ENCODE measurements at regions not wholly inside any gene's neighbourhood (a gene's known extent, or its start where the extent isn't known, plus 50 kb on each side); places are given as distances from the start of the nearest gene placed in this dataset.

- peak; percentile 75 for ATAC-seq
- TF ChIP-seq ARNTL (CRISPR knock-in tag; IDR thresholded peaks at IDR 0.05; ENCODE audit: borderline replicate concordance, low read depth) (no peak), TCF4 (CRISPR knock-in tag; IDR thresholded peaks at IDR 0.05; ENCODE audit: borderline replicate concordance) (no peak), ZC3H10 (CRISPR knock-in tag; IDR thresholded peaks at IDR 0.05) (no peak), CSDC2 (CRISPR knock-in tag; IDR thresholded peaks at IDR 0.05) (no peak), PATZ1 (CRISPR knock-in tag; IDR thresholded peaks at IDR 0.05; ENCODE audit: borderline replicate concordance) (no peak), SNAI2 (CRISPR knock-in tag; IDR thresholded peaks at IDR 0.05) (no peak), CSRNP3 (CRISPR knock-in tag; IDR thresholded peaks at IDR 0.05) (no peak), ISL1 (CRISPR knock-in tag; IDR thresholded peaks at IDR 0.05) (no peak), PPARA (CRISPR knock-in tag; IDR thresholded peaks at IDR 0.05; ENCODE audit: borderline replicate concordance) (no peak), CREB5 (CRISPR knock-in tag; IDR thresholded peaks at IDR 0.05; ENCODE audit: low read depth) (no peak), RARB (CRISPR knock-in tag; IDR thresholded peaks at IDR 0.05) (no peak), ZFP30 (CRISPR knock-in tag; IDR thresholded peaks at IDR 0.05) (no peak), GLIS3 (CRISPR knock-in tag; IDR thresholded peaks at IDR 0.05) (no peak), ZFP3 (CRISPR knock-in tag; IDR thresholded peaks at IDR 0.05) (no peak), ZNF565 (CRISPR knock-in tag; conservative IDR thresholded peaks at IDR 0.05; ENCODE audit: low read depth) (no peak), OSR1 (CRISPR knock-in tag; IDR thresholded peaks at IDR 0.05) (no peak)
Measured at GRCh38 chr1:222009105-222009730, 267.3 kb upstream of the DUSP10 start.

GRCh38 chr1:222006715-222007114 is 264.8 kb upstream of the DUSP10 start:
- peak; percentile 60 for ATAC-seq
- 0 out of 2 replicates have a peak, but pooled peaks have one; percentile 4 for TF ChIP-seq ZNF70 (CRISPR knock-in tag; IDR thresholded peaks at IDR 0.05)
- peak; percentile 94 for TF ChIP-seq TCF4 (CRISPR knock-in tag; IDR thresholded peaks at IDR 0.05; ENCODE audit: borderline replicate concordance)
- peak; percentile 74; the same call in 1 of the 2 replicates for TF ChIP-seq POU6F1 (CRISPR knock-in tag; IDR thresholded peaks at IDR 0.05; ENCODE audit: borderline replicate concordance, low read depth)
- peak; percentile 94; the same call in 1 of the 2 replicates for TF ChIP-seq TSHZ2 (CRISPR knock-in tag; IDR thresholded peaks at IDR 0.05)
- TF ChIP-seq TOX (CRISPR knock-in tag; IDR thresholded peaks at IDR 0.05; ENCODE audit: borderline replicate concordance) = no peak; the same call in 1 of the 2 replicates
- TF ChIP-seq SNAI2 (CRISPR knock-in tag; IDR thresholded peaks at IDR 0.05) = no peak
- peak; percentile 37; the same call in 1 of the 2 replicates for TF ChIP-seq PPARA (CRISPR knock-in tag; IDR thresholded peaks at IDR 0.05; ENCODE audit: borderline replicate concordance)

- no peak for ATAC-seq
- no peak for TF ChIP-seq SNAI2 (CRISPR knock-in tag; IDR thresholded peaks at IDR 0.05)
- no peak for TF ChIP-seq TSHZ2 (CRISPR knock-in tag; IDR thresholded peaks at IDR 0.05)
- TF ChIP-seq ISL1 (CRISPR knock-in tag; IDR thresholded peaks at IDR 0.05) = no peak
- no peak for TF ChIP-seq ZNF8 (CRISPR knock-in tag; IDR thresholded peaks at IDR 0.05)
- no peak for TF ChIP-seq CSRNP3 (CRISPR knock-in tag; IDR thresholded peaks at IDR 0.05)
- no peak for TF ChIP-seq ZNF565 (CRISPR knock-in tag; conservative IDR thresholded peaks at IDR 0.05; ENCODE audit: low read depth)
- no peak for TF ChIP-seq ZC3H10 (CRISPR knock-in tag; IDR thresholded peaks at IDR 0.05)
- no peak for TF ChIP-seq GLIS3 (CRISPR knock-in tag; IDR thresholded peaks at IDR 0.05)
- no peak for TF ChIP-seq BACH2 (CRISPR knock-in tag; IDR thresholded peaks at IDR 0.05; ENCODE audit: borderline replicate concordance)
- TF ChIP-seq ZNF70 (CRISPR knock-in tag; IDR thresholded peaks at IDR 0.05) = no peak
- no peak for TF ChIP-seq ESRRG (CRISPR knock-in tag; IDR thresholded peaks at IDR 0.05)
- TF ChIP-seq CSDC2 (CRISPR knock-in tag; IDR thresholded peaks at IDR 0.05) = no peak
- TF ChIP-seq ARNTL (CRISPR knock-in tag; IDR thresholded peaks at IDR 0.05; ENCODE audit: borderline replicate concordance, low read depth) = no peak
Measured at GRCh38 chr1:222004784-222005183, 262.9 kb upstream of the DUSP10 start.

All from SK-N-SH treated with all-trans-retinoic acid at 6 μM for 48 hours (cell line).